Thymus (tissue), 11 donors: ENCODE measurements at regions not wholly inside any gene's neighbourhood (a gene's known extent, or its start where the extent isn't known, plus 50 kb on each side); places are given as distances from the start of the nearest gene placed in this dataset.

Experiments used
- DNase-seq, 9 donors: peaks; one replicate each; pipeline ENCODE4 v3.0.0-alpha.2; 2013; ENCODE audit warnings: low spot score in 9 of 9, low read depth in 6 of 9, missing footprints in 1 of 9
- H3K27ac ChIP-seq, 2 donors: one replicate each; pipeline ENCODE4 v1.5.1; 2013; ENCODE audit warnings: control low read depth in 1 of 2, low read depth in 1 of 2, low read length in 1 of 2, mild to moderate bottlenecking in 1 of 2, moderate library complexity in 1 of 2
- H3K27me3 ChIP-seq, 2 donors: one replicate each; pipeline ENCODE4 v1.5.1; 2013; ENCODE audit warnings: low read length in 1 of 2; ENCODE audit not compliant: control insufficient read depth in 2 of 2, insufficient read depth in 1 of 2
- H3K36me3 ChIP-seq, 2 donors: one replicate each; pipeline ENCODE4 v1.5.1; 2013; ENCODE audit warnings: low read length in 1 of 2, mild to moderate bottlenecking in 1 of 2, moderate library complexity in 1 of 2; ENCODE audit not compliant: control insufficient read depth in 2 of 2, insufficient read depth in 2 of 2
- H3K4me1 ChIP-seq, 2 donors: one replicate each; pipeline ENCODE4 v1.5.1; 2013; ENCODE audit warnings: low read length in 2 of 2; ENCODE audit not compliant: control insufficient read depth in 2 of 2, insufficient read depth in 2 of 2
- H3K4me3 ChIP-seq, 2 donors: one replicate each; pipeline ENCODE4 v1.5.1; 2013; ENCODE audit warnings: low read length in 2 of 2, control low read depth in 1 of 2, mild to moderate bottlenecking in 1 of 2
- H3K9me3 ChIP-seq, 2 donors: one replicate each; pipeline ENCODE4 v1.5.1; 2013; ENCODE audit warnings: low read length in 1 of 2, mild to moderate bottlenecking in 1 of 2; ENCODE audit not compliant: control insufficient read depth in 2 of 2, insufficient read depth in 1 of 2
- WGBS: extraction: QIAGEN DNeasy Blood & Tissue Kit; methylation state at CpG from one replicate; pipeline ENCODE4 v1.1.7; 2013; 5-methylcytosine and 5-hydroxymethylcytosine counted together
- donor health status: healthy.

DNA sequence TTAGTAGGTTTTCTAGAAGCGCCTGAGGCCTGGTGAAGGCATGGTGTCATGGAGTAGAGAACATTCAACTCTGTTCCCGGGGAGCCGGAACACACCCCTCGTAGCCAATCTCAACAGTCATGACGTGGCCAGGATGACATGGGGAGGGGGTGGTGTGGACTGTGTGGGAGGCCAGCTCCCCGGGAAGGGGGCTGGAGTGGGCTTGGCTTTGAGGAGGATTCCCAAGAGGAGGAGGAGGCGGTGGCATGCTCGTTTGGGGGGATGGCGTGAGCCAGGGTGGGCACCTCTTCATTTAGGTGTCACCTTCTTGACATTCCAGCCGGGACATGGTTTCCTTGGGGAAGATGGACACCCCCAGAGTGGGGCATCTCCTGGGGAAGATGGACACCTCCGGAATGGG, 257.5 kb downstream of the SEC14L1 start:
- no peak for DNase-seq
- Histone ChIP-seq H3K4me1 (peaks cover 33 to 86% of the 10 kb centered on the region in 2 donors), H3K4me3 (no peak overlapping the region), H3K27me3 (no peaks in the 10 kb centered on the region), H3K27ac (peak overlapping the region in 1 of 2 donors; percentile 19), H3K9me3 (peaks cover 0 to 14% of the 10 kb centered on the region in 2 donors), H3K36me3 (peaks cover 44 to 47% of the 10 kb centered on the region in 2 donors)
- WGBS = 97% methylated on average over 11 of the region's 11 CpGs

DNA sequence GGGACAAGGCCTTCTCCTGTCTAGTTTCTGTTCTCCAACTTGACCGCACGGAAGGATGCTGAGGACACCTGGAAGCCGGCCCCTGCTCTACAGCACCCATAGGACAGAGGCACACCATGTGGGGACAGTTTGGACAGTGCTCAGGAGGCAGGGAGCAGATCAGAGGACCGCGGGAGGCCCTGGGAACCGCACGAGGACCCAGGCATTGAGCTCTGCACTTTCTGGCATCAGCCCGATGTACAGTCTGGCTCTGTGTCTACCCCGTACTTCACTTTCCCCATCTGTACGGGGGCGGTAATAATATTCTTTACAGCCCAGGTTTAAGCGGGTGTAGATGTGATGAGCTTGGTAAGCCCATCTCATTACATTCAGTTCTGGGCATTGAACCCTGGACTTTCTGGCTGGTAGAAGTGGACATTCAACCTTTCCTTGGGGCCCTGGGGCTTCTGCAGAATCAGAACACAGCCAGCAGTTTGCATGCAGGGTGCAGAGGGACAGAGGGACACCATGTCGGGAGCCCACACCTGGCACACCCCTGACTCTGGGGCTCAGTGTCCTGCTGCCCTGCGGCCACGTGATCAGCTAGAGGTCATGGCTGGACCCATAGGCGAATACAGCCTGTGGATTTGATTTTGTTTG, 258.7 kb downstream of the SEC14L1 start:
- 95% methylated on average over 16 of the region's 16 CpGs for WGBS
- peaks cover 44 to 47% of the 10 kb centered on the region in 2 donors for H3K36me3 ChIP-seq
- no peak overlapping the region for H3K4me3 ChIP-seq
- no peak for DNase-seq
- peaks cover 44 to 87% of the 10 kb centered on the region in 2 donors for H3K4me1 ChIP-seq
- peak overlapping the region in 1 of 2 donors; percentile 65 for H3K27ac ChIP-seq
- peaks cover 0 to 14% of the 10 kb centered on the region in 2 donors for H3K9me3 ChIP-seq
- no peaks in the 10 kb centered on the region for H3K27me3 ChIP-seq

DNA sequence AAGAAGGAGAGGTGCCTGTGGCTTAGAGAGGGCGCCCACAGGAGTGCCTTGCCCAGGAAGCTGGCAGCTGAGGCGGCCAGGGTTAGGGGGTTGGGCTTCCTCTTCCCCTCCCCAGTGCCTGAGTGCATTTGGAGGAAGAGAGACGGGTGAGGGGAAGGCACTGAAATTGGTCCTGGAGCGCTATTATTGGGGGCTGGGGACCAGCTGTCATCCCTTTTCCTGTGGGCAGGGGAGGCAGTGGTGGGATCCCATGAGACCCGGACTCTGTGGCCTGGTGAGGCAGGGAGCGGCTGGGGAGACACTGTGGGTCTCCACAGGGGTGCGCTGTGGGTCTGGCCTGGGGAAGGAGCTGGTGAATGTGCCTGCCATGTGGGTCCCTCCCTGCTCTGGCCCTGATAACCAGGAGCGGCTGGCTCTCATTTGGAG, 259.7 kb downstream of the SEC14L1 start:
- H3K4me1 ChIP-seq = peaks cover 48 to 90% of the 10 kb centered on the region in 2 donors
- peaks cover 0 to 14% of the 10 kb centered on the region in 2 donors for H3K9me3 ChIP-seq
- peak overlapping the region; percentile 65 to 77 for H3K27ac ChIP-seq
- peaks cover 40 to 43% of the 10 kb centered on the region in 2 donors for H3K36me3 ChIP-seq
- WGBS = 12% methylated on average over 8 of the region's 8 CpGs
- H3K4me3 ChIP-seq = peak overlapping the region; percentile 29 to 39
- DNase-seq = peak in 2 of 9 donors; percentile 64 to 83
- no peaks in the 10 kb centered on the region for H3K27me3 ChIP-seq

DNA sequence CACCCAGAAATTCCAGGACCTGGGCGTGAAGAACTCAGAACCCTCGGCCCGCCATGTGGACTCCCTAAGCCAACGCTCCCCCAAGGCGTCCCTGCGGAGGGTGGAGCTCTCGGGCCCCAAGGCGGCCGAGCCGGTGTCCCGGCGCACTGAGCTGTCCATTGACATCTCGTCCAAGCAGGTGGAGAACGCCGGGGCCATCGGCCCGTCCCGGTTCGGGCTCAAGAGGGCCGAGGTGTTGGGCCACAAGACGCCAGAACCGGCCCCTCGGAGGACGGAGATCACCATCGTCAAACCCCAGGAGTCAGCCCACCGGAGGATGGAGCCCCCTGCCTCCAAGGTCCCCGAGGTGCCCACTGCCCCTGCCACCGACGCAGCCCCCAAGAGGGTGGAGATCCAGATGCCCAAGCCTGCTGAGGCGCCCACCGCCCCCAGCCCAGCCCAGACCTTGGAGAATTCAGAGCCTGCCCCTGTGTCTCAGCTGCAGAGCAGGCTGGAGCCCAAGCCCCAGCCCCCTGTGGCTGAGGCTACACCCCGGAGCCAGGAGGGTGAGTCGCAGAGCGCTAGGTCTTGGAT, 261.5 kb downstream of the SEC14L1 start:
- Histone ChIP-seq H3K27me3 (no peaks in the 10 kb centered on the region), H3K9me3 (peaks cover 0 to 14% of the 10 kb centered on the region in 2 donors), H3K27ac (no peak overlapping the region), H3K4me1 (peaks cover 60 to 95% of the 10 kb centered on the region in 2 donors), H3K36me3 (peaks cover 34 to 44% of the 10 kb centered on the region in 2 donors), H3K4me3 (no peak overlapping the region)
- 96% methylated on average over 34 of the region's 34 CpGs for WGBS
- DNase-seq = no peak

DNA sequence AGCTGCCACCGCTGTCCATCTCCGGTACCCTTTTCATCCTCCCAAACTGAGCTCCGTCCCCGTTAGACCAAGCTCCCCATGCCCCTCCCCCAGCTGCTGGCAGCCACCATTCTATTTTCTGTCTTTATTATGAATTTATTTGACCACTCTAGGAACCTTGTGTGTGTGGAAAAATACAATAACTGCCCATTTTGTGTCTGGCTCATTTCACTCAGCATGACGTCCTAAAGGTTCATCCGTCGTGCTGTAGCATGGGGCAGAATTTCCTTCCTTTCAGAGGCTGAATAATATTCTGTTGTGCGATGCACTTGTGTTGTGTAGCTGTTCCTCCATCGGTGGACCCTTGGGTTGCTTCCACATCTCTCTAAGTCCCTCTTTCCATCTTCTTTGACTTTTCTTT, 263.1 kb downstream of the SEC14L1 start:
- no peak for DNase-seq
- peaks cover 28 to 50% of the 10 kb centered on the region in 2 donors for H3K36me3 ChIP-seq
- H3K4me1 ChIP-seq = peaks cover 71 to 100% of the 10 kb centered on the region in 2 donors
- H3K4me3 ChIP-seq = no peak overlapping the region
- H3K9me3 ChIP-seq = peaks cover 0 to 13% of the 10 kb centered on the region in 2 donors
- peak overlapping the region; percentile 19 to 58 for H3K27ac ChIP-seq
- 92% methylated on average over 9 of the region's 9 CpGs for WGBS
- H3K27me3 ChIP-seq = no peaks in the 10 kb centered on the region

- H3K27me3 ChIP-seq = no peaks in the 10 kb centered on the region
- peaks cover 29 to 49% of the 10 kb centered on the region in 2 donors for H3K36me3 ChIP-seq
- H3K9me3 ChIP-seq = peaks cover 0 to 13% of the 10 kb centered on the region in 2 donors
- peak overlapping the region; percentile 77 to 94 for H3K27ac ChIP-seq
- peak in 7 of 9 donors; percentile 62 to 92 (median 76) for DNase-seq
- H3K4me3 ChIP-seq = peak overlapping the region; percentile 47 to 54
- WGBS = 28% methylated on average over 20 of the region's 20 CpGs
- H3K4me1 ChIP-seq = peaks cover 80 to 100% of the 10 kb centered on the region in 2 donors
These were observed 264.2 kb downstream of the SEC14L1 start for GRCh38 chr17:77404812-77405581.

- Histone ChIP-seq H3K27me3 (no peaks in the 10 kb centered on the region), H3K27ac (peak overlapping the region; percentile 77 to 94), H3K36me3 (peaks cover 36 to 57% of the 10 kb centered on the region in 2 donors), H3K4me1 (peaks cover 79 to 99% of the 10 kb centered on the region in 2 donors), H3K9me3 (peaks cover 0 to 5% of the 10 kb centered on the region in 2 donors), H3K4me3 (peak overlapping the region; percentile 47 to 54)
- DNase-seq = peak in 1 of 9 donors; percentile 62
- WGBS = 10% methylated on average over 11 of the region's 11 CpGs
These were observed 265.3 kb downstream of the SEC14L1 start for GRCh38 chr17:77405867-77406732.
